A673 (cell line): ENCODE measurements at regions not wholly inside any gene's neighbourhood (a gene's known extent, or its start where the extent isn't known, plus 50 kb on each side); places are given as distances from the start of the nearest gene placed in this dataset.

ENCODE experiments used
- BruUV-seq: library from RNA; stranded (reverse); fragments of 400-500 nt; replicated peaks from 2 replicates; lab custom pipeline; 2021; lab: Mats Ljungman, UMichigan
- CTCF ChIA-PET: fragments of 300-600 bp; sonication (Branson Sonifier 250); formaldehyde crosslinking; loops from one replicate; lab custom pipeline; 2022; ENCODE audit warnings: antibody characterized with exemption; lab: Charles Lee
- POLR2A ChIA-PET: fragments of 300-600 bp; sonication (Branson Sonifier 250); formaldehyde crosslinking; loops from one replicate; lab custom pipeline; 2022; ENCODE audit warnings: antibody characterized with exemption; ENCODE audit not compliant: low non-redundant PET; lab: Charles Lee
- DNase-seq: peaks from one replicate; pipeline ENCODE4 v3.0.0-alpha.2; 2015; ENCODE audit warnings: low spot score
- H3K27ac ChIP-seq: fragments of 200-600 bp; sonication (generic); 2 replicates; pipeline ENCODE4 v1.5.1; 2016; ENCODE audit warnings: mixed run types, low read depth, mild to moderate bottlenecking, mixed read lengths, antibody characterized with exemption, low read length; ENCODE audit not compliant: poor library complexity, severe bottlenecking
- H3K27me3 ChIP-seq: fragments of 200-600 bp; sonication (generic); replicated peaks from 2 replicates; pipeline ENCODE4 v1.6.1; 2017; ENCODE audit warnings: mixed run types, low read depth, mild to moderate bottlenecking, mixed read lengths, antibody characterized with exemption, low read length; ENCODE audit not compliant: insufficient read depth, poor library complexity
- H3K36me3 ChIP-seq: fragments of 200-600 bp; sonication (generic); 2 replicates; pipeline ENCODE4 v1.6.1; 2016; ENCODE audit warnings: mixed run types, mild to moderate bottlenecking, mixed read lengths, antibody characterized with exemption, low read length; ENCODE audit not compliant: insufficient read depth, poor library complexity, severe bottlenecking
- H3K4me1 ChIP-seq: fragments of 200-600 bp; sonication (generic); 2 replicates; pipeline ENCODE4 v1.6.1; 2017; ENCODE audit warnings: mixed run types, mild to moderate bottlenecking, mixed read lengths, antibody characterized with exemption, low read length; ENCODE audit not compliant: insufficient read depth, poor library complexity, severe bottlenecking
- H3K4me3 ChIP-seq: fragments of 200-600 bp; sonication (generic); 2 replicates; pipeline ENCODE4 v1.5.1; 2016; ENCODE audit warnings: low read depth, mixed run types, mild to moderate bottlenecking, mixed read lengths, low read length; ENCODE audit not compliant: poor library complexity, severe bottlenecking
- H3K9me3 ChIP-seq: fragments of 200-600 bp; sonication (generic); 2 replicates; pipeline ENCODE4 v1.6.1; 2016; ENCODE audit warnings: mixed run types, low read depth, mild to moderate bottlenecking, mixed read lengths, antibody characterized with exemption, low read length; ENCODE audit not compliant: poor library complexity, severe bottlenecking
- CTCF ChIP-seq: fragments of 300-800, 200-600 bp; sonication (generic); conservative IDR thresholded peaks from 2 replicates; pipeline ENCODE4 v1.5.1; 2017; ENCODE audit warnings: low read depth, mild to moderate bottlenecking, antibody characterized with exemption, low read length, moderate library complexity, mixed read lengths
- EZH2 ChIP-seq: fragments of 200-600 bp; sonication (generic); IDR thresholded peaks from 2 replicates; pipeline ENCODE4 v1.6.1; 2017; ENCODE audit warnings: borderline replicate concordance, low read depth, mild to moderate bottlenecking, mixed read lengths, antibody characterized with exemption, low read length; ENCODE audit not compliant: poor library complexity, severe bottlenecking
- intact Hi-C: fragments of 100-400 bp; cut with micrococcal nuclease; formaldehyde crosslinking; loops from one replicate; pipeline ENCODE4 v1.10.0; 2022; ENCODE audit not compliant: unreplicated experiment

DNA sequence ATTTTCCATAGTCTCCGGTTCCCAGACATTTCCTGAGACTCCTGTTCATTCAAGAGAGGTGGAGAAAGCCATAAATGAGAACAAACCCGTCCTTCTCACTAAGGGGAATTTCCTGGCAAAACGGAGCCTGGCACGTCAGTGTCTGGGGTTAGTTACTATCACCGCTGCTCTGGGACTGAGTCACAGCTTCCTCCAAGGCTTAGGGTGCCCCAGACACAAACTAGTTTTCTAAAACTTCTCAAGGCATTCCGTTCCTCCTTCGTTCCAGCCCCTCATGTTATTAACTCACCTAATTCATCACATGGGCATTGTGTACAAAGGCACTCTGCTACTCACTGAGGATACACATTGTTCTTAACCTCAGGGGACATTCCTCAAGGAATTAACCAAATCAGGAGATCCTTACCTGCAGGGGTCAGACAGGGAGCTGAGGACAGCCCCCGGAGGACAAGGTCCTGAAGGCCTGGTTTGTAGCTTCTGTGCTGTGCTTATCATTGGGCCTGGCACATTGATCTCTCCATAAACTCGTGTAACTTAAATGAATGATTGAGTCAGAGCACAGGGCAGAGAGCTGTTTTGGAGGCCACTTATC lies 103.0 kb upstream of the KLF6 start:
- no peak for TF ChIP-seq CTCF
- no peak for TF ChIP-seq EZH2
- Histone ChIP-seq H3K27ac (no peak overlapping the region), H3K27me3 (no peaks in the 10 kb centered on the region), H3K4me3 (no peak overlapping the region), H3K36me3 (no peaks in the 10 kb centered on the region), H3K4me1 (no peaks in the 10 kb centered on the region), H3K9me3 (no peaks in the 10 kb centered on the region)
- no peak for DNase-seq
- intact Hi-C loops = no loop called here
- POLR2A ChIA-PET = interaction anchor here (0.6 kb wide), 1 partner anchor 34 kb away, joined by 3 read pairs; no protein-coding TSS in a partner anchor
- no TSS peak for BruUV-seq
- CTCF ChIA-PET = no interaction called here

DNA sequence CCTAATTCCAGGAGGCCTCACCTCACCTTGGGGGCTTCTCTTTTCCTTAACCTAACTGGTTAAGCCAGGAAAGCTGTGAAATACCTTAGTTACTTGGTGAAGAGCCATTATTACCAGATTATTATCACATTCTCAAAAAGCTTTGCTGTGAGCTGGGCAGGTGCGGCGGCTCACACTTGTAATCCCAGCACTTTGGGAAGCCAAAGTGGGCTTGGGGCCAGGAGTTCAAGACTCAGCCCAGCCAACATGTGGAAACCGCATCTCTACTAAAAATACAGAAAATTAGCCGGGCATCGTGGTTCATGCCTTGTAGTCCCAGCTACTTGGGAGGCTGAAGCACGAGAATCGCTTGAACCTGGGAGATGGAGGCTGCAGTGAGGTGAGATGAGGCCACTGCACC lies 102.4 kb upstream of the KLF6 start:
- Histone ChIP-seq H3K4me1 (no peaks in the 10 kb centered on the region), H3K27ac (no peak overlapping the region), H3K36me3 (no peaks in the 10 kb centered on the region), H3K9me3 (no peaks in the 10 kb centered on the region), H3K4me3 (no peak overlapping the region), H3K27me3 (no peaks in the 10 kb centered on the region)
- POLR2A ChIA-PET = no interaction called here
- DNase-seq = no peak
- no peak for TF ChIP-seq EZH2
- intact Hi-C loops = no loop called here
- BruUV-seq = no TSS peak
- CTCF ChIA-PET = no interaction called here

- ChIA-PET POLR2A (no interaction called here), CTCF (no interaction called here)
- no peak for DNase-seq
- no peaks in the 10 kb centered on the region for H3K36me3 ChIP-seq
- intact Hi-C loops = no loop called here
- H3K4me3 ChIP-seq = no peak overlapping the region
- H3K27me3 ChIP-seq = no peaks in the 10 kb centered on the region
- TF ChIP-seq CTCF (no peak), EZH2 (no peak)
- H3K9me3 ChIP-seq = no peaks in the 10 kb centered on the region
- BruUV-seq = no TSS peak
- no peak overlapping the region for H3K27ac ChIP-seq
- H3K4me1 ChIP-seq = no peaks in the 10 kb centered on the region
Observed at GRCh38 chr10:3886641-3887251, 101.7 kb upstream of the KLF6 start.

DNA sequence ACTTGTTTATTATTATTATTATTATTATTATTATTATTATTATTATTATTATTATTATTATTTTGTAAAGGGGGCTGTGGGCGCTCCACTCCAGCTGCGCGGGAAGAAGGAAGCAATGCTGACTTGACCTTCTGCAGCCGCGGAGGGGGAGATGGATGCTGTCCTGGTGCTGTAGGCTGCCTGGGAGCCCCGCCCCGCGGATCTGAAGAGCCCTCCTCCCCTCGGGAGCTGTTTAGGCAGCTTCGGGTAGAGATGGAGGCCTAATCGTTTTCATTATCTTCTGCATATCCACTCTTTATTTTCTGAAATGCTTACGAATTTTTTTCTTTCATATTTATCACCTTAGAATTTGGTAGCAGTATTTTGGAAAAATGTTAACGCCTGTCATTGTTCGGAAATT lies 101.2 kb upstream of the KLF6 start:
- BruUV-seq = no TSS peak
- ChIA-PET CTCF (no interaction called here), POLR2A (no interaction called here)
- no peak overlapping the region for H3K4me3 ChIP-seq
- intact Hi-C loops = no loop called here
- TF ChIP-seq CTCF (no peak), EZH2 (no peak)
- H3K9me3 ChIP-seq = no peaks in the 10 kb centered on the region
- no peaks in the 10 kb centered on the region for H3K4me1 ChIP-seq
- no peak overlapping the region for H3K27ac ChIP-seq
- no peaks in the 10 kb centered on the region for H3K27me3 ChIP-seq
- H3K36me3 ChIP-seq = no peaks in the 10 kb centered on the region
- DNase-seq = no peak
